ENCODE measurements at regions not wholly inside any gene's neighbourhood (a gene's known extent, or its start where the extent isn't known, plus 50 kb on each side); places are given as distances from the start of the nearest gene placed in this dataset.

DNA sequence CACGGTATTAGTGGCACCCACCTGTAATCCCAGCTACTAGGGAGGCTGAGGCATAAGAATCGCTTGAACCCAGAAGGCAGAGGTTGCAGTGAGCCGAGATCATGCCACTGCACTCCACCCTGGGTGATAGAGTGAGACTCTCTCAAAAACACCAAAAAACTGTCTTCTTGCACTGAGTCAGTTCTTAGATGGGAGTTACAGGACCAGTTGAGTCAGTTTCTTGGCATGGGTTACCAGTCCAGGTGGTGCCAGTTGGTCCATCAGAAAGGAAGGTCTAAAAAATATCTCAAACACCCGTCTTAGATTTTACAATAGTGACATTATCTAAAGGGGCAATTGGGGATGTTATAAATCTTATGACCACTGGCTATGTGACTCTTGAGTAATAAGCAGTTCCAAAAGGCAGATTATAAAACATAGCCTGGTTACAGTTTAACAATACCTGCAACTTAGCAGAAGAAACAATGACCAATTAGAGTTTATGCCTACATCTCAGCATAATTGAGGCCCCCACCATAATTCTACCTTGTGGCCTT is 206.9 kb upstream of the FGGY start:
- H3K56ac ChIP-seq (ENCODE audit: low read length) = no peak overlapping the region
- no peak for DNase-seq
- H3K36me3 ChIP-seq (ENCODE audit: control insufficient read depth, insufficient read depth, low read length) = no peaks in the 10 kb centered on the region
- H4K8ac ChIP-seq (ENCODE audit: low read depth, low read length) = no peak overlapping the region
- H4K5ac ChIP-seq (ENCODE audit: low read length) = no peak overlapping the region
- no peak overlapping the region for H2AK5ac ChIP-seq (ENCODE audit: low read length)
- no peak overlapping the region for H2BK5ac ChIP-seq (ENCODE audit: low read length)
- H3K4me1 ChIP-seq (ENCODE audit: control insufficient read depth, low read depth, low read length) = peaks cover 4% of the 10 kb centered on the region
- no peak overlapping the region for H3K4ac ChIP-seq (ENCODE audit: low read depth, low read length)
- no peak overlapping the region for H3K23ac ChIP-seq (ENCODE audit: low read length)
- H3K9ac ChIP-seq (ENCODE audit: low read length) = no peak overlapping the region
- no peak overlapping the region for H3K27ac ChIP-seq (ENCODE audit: low read depth, low read length)
- no peak overlapping the region for H3K4me2 ChIP-seq (ENCODE audit: low read length)
- no peaks in the 10 kb centered on the region for H3K79me2 ChIP-seq (ENCODE audit: control insufficient read depth, insufficient read depth, low read length)
- no CpG with 5 or more reads among the region's 4 CpGs for WGBS (ENCODE audit: extremely low coverage, insufficient coverage, low lambda C conversion rate)
- no peak overlapping the region for H3K4me3 ChIP-seq (ENCODE audit: low read length)
- no peak overlapping the region for H3K18ac ChIP-seq (ENCODE audit: low read length)
- no peak overlapping the region for H2BK120ac ChIP-seq (ENCODE audit: low read depth, low read length)
- H2BK15ac ChIP-seq (replicated peaks; ENCODE audit: low read depth) = no peak overlapping the region
- H3K27me3 ChIP-seq (ENCODE audit: insufficient read depth, low read length, poor library complexity) = no peaks in the 10 kb centered on the region
- H3K79me1 ChIP-seq (ENCODE audit: low read length) = no peaks in the 10 kb centered on the region

DNA sequence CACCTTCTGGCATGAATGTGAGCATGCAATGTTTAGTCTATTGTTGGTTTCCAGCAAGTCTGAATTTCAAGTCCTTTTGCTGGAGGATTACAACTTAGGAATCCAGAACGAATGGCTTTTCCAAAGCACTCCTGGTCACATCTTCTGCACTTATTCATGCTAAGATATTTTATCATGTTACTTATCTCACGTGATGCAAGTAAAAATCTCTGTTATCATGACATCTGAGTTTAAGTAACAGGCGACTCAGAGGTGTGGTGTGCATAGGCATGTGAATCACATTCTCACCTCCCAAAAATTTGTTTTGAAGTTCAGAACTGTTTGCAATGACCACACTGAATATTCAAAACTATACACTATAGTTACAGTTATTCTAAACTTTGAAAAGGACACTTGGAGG is 204.8 kb upstream of the FGGY start:
- H3K23ac ChIP-seq (ENCODE audit: low read length) = no peak overlapping the region
- no peaks in the 10 kb centered on the region for H3K36me3 ChIP-seq (ENCODE audit: control insufficient read depth, insufficient read depth, low read length)
- no peak overlapping the region for H4K8ac ChIP-seq (ENCODE audit: low read depth, low read length)
- no peak for DNase-seq
- no peaks in the 10 kb centered on the region for H3K79me1 ChIP-seq (ENCODE audit: low read length)
- H3K18ac ChIP-seq (ENCODE audit: low read length) = no peak overlapping the region
- H3K4me1 ChIP-seq (ENCODE audit: control insufficient read depth, low read depth, low read length) = peaks cover 4% of the 10 kb centered on the region
- no peak overlapping the region for H3K4me3 ChIP-seq (ENCODE audit: low read length)
- H2AK5ac ChIP-seq (ENCODE audit: low read length) = no peak overlapping the region
- no CpG with 5 or more reads among the region's 3 CpGs for WGBS (ENCODE audit: extremely low coverage, insufficient coverage, low lambda C conversion rate)
- H2BK15ac ChIP-seq (replicated peaks; ENCODE audit: low read depth) = no peak overlapping the region
- H2BK5ac ChIP-seq (ENCODE audit: low read length) = no peak overlapping the region
- no peak overlapping the region for H3K4me2 ChIP-seq (ENCODE audit: low read length)
- H3K27me3 ChIP-seq (ENCODE audit: insufficient read depth, low read length, poor library complexity) = no peaks in the 10 kb centered on the region
- H3K9ac ChIP-seq (ENCODE audit: low read length) = no peak overlapping the region
- H3K79me2 ChIP-seq (ENCODE audit: control insufficient read depth, insufficient read depth, low read length) = no peaks in the 10 kb centered on the region
- H3K56ac ChIP-seq (ENCODE audit: low read length) = no peak overlapping the region
- H3K4ac ChIP-seq (ENCODE audit: low read depth, low read length) = no peak overlapping the region
- H2BK120ac ChIP-seq (ENCODE audit: low read depth, low read length) = no peak overlapping the region
- H3K27ac ChIP-seq (ENCODE audit: low read depth, low read length) = no peak overlapping the region
- H4K5ac ChIP-seq (ENCODE audit: low read length) = no peak overlapping the region

DNA sequence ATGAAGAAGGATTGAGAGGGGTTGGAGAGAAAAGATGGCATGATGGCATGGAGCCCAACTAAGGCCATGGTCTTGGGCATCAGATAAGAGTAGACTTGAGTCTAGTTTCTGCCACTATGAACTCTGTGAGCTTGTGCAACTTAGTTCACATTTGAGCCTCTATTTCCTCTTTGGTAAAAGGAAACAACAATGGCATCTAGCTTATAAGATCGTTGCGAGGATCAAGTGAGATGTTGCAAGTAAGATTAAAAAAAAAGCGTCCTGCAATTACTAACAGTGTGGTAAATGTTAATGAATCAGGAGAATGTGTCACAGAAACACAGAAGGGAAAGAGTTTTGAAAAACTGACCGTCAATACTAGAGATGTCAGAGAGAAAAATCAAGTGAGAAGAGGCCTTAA is 202.9 kb upstream of the FGGY start:
- H4K8ac ChIP-seq (ENCODE audit: low read depth, low read length) = no peak overlapping the region
- no peak overlapping the region for H3K4me3 ChIP-seq (ENCODE audit: low read length)
- H3K27me3 ChIP-seq (ENCODE audit: insufficient read depth, low read length, poor library complexity) = no peaks in the 10 kb centered on the region
- no peak overlapping the region for H4K5ac ChIP-seq (ENCODE audit: low read length)
- H2BK120ac ChIP-seq (ENCODE audit: low read depth, low read length) = no peak overlapping the region
- no peak overlapping the region for H3K56ac ChIP-seq (ENCODE audit: low read length)
- H3K18ac ChIP-seq (ENCODE audit: low read length) = no peak overlapping the region
- DNase-seq = no peak
- no peaks in the 10 kb centered on the region for H3K79me2 ChIP-seq (ENCODE audit: control insufficient read depth, insufficient read depth, low read length)
- no peak overlapping the region for H3K4me2 ChIP-seq (ENCODE audit: low read length)
- H3K79me1 ChIP-seq (ENCODE audit: low read length) = no peaks in the 10 kb centered on the region
- no CpG with 5 or more reads among the region's 4 CpGs for WGBS (ENCODE audit: extremely low coverage, insufficient coverage, low lambda C conversion rate)
- H2BK15ac ChIP-seq (replicated peaks; ENCODE audit: low read depth) = no peak overlapping the region
- H3K36me3 ChIP-seq (ENCODE audit: control insufficient read depth, insufficient read depth, low read length) = no peaks in the 10 kb centered on the region
- H3K4me1 ChIP-seq (ENCODE audit: control insufficient read depth, low read depth, low read length) = peaks cover 4% of the 10 kb centered on the region
- no peak overlapping the region for H2AK5ac ChIP-seq (ENCODE audit: low read length)
- H3K9ac ChIP-seq (ENCODE audit: low read length) = no peak overlapping the region
- no peak overlapping the region for H3K27ac ChIP-seq (ENCODE audit: low read depth, low read length)
- no peak overlapping the region for H2BK5ac ChIP-seq (ENCODE audit: low read length)
- no peak overlapping the region for H3K23ac ChIP-seq (ENCODE audit: low read length)
- H3K4ac ChIP-seq (ENCODE audit: low read depth, low read length) = no peak overlapping the region

DNA sequence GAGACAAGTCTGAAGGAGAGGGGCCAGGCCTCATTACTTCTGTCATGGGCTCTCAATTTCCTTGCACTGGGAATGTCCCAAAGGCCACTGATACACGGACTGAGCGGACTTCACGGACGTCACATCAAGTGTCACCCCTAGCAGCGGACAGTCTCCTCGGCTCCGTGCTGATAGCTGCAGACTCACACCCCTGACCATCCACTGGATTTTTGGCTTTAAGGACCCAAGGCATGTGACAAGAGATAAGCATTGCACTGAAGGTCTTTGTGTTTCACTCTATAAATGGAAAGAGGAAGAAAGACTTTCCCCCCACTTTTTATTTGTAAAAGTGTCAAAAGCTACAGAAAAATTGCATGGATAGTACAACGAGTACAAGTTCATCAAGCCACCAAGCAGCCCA is 200.4 kb upstream of the FGGY start:
- Histone ChIP-seq H3K56ac (ENCODE audit: low read length) (no peak overlapping the region), H3K27me3 (ENCODE audit: insufficient read depth, low read length, poor library complexity) (no peaks in the 10 kb centered on the region), H3K4me3 (ENCODE audit: low read length) (no peak overlapping the region), H3K23ac (ENCODE audit: low read length) (no peak overlapping the region), H2BK15ac (replicated peaks; ENCODE audit: low read depth) (no peak overlapping the region), H2AK5ac (ENCODE audit: low read length) (no peak overlapping the region), H4K5ac (ENCODE audit: low read length) (no peak overlapping the region), H3K27ac (ENCODE audit: low read depth, low read length) (no peak overlapping the region), H2BK5ac (ENCODE audit: low read length) (no peak overlapping the region), H4K8ac (ENCODE audit: low read depth, low read length) (no peak overlapping the region), H3K79me1 (ENCODE audit: low read length) (no peaks in the 10 kb centered on the region), H3K18ac (ENCODE audit: low read length) (no peak overlapping the region), H3K4me1 (ENCODE audit: control insufficient read depth, low read depth, low read length) (peaks cover 2% of the 10 kb centered on the region), H3K4ac (ENCODE audit: low read depth, low read length) (no peak overlapping the region), H3K4me2 (ENCODE audit: low read length) (no peak overlapping the region), H3K79me2 (ENCODE audit: control insufficient read depth, insufficient read depth, low read length) (no peaks in the 10 kb centered on the region), H3K9ac (ENCODE audit: low read length) (no peak overlapping the region), H3K36me3 (ENCODE audit: control insufficient read depth, insufficient read depth, low read length) (no peaks in the 10 kb centered on the region), H2BK120ac (ENCODE audit: low read depth, low read length) (no peak overlapping the region)
- no peak for DNase-seq
- WGBS (ENCODE audit: extremely low coverage, insufficient coverage, low lambda C conversion rate) = no CpG with 5 or more reads among the region's 8 CpGs

DNA sequence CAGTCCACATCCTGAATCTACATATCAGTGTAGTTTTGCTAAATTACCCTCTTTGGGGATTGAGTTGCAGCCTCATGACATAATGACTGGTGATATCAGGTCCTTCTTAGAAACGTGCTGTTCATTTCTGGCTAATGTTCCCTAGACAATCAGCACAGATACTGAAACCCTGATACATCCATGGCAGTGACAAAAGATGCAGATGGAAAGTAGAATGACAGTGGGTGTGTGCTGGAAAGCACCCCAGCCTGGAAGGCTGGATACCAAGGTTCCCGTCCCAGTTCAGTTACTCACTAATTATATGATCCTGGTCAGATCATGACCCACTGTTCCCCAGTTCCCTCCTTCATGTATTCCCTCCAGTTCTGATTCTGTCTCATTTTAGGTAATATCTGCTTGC is 198.2 kb upstream of the FGGY start:
- no peak overlapping the region for H4K5ac ChIP-seq (ENCODE audit: low read length)
- H3K56ac ChIP-seq (ENCODE audit: low read length) = no peak overlapping the region
- H3K23ac ChIP-seq (ENCODE audit: low read length) = no peak overlapping the region
- H3K27me3 ChIP-seq (ENCODE audit: insufficient read depth, low read length, poor library complexity) = no peaks in the 10 kb centered on the region
- H2BK5ac ChIP-seq (ENCODE audit: low read length) = no peak overlapping the region
- no peak overlapping the region for H4K8ac ChIP-seq (ENCODE audit: low read depth, low read length)
- no peak overlapping the region for H2BK120ac ChIP-seq (ENCODE audit: low read depth, low read length)
- no peak overlapping the region for H3K4ac ChIP-seq (ENCODE audit: low read depth, low read length)
- no peak overlapping the region for H3K18ac ChIP-seq (ENCODE audit: low read length)
- peak overlapping the region; percentile 57 for H2BK15ac ChIP-seq (replicated peaks; ENCODE audit: low read depth)
- H3K79me1 ChIP-seq (ENCODE audit: low read length) = no peaks in the 10 kb centered on the region
- H3K4me3 ChIP-seq (ENCODE audit: low read length) = no peak overlapping the region
- WGBS (ENCODE audit: extremely low coverage, insufficient coverage, low lambda C conversion rate) = no CpG with 5 or more reads among the region's 2 CpGs
- H3K4me2 ChIP-seq (ENCODE audit: low read length) = no peak overlapping the region
- H3K9ac ChIP-seq (ENCODE audit: low read length) = no peak overlapping the region
- no peaks in the 10 kb centered on the region for H3K4me1 ChIP-seq (ENCODE audit: control insufficient read depth, low read depth, low read length)
- no peak overlapping the region for H3K27ac ChIP-seq (ENCODE audit: low read depth, low read length)
- no peak for DNase-seq
- no peaks in the 10 kb centered on the region for H3K79me2 ChIP-seq (ENCODE audit: control insufficient read depth, insufficient read depth, low read length)
- H2AK5ac ChIP-seq (ENCODE audit: low read length) = no peak overlapping the region
- H3K36me3 ChIP-seq (ENCODE audit: control insufficient read depth, insufficient read depth, low read length) = no peaks in the 10 kb centered on the region

DNA sequence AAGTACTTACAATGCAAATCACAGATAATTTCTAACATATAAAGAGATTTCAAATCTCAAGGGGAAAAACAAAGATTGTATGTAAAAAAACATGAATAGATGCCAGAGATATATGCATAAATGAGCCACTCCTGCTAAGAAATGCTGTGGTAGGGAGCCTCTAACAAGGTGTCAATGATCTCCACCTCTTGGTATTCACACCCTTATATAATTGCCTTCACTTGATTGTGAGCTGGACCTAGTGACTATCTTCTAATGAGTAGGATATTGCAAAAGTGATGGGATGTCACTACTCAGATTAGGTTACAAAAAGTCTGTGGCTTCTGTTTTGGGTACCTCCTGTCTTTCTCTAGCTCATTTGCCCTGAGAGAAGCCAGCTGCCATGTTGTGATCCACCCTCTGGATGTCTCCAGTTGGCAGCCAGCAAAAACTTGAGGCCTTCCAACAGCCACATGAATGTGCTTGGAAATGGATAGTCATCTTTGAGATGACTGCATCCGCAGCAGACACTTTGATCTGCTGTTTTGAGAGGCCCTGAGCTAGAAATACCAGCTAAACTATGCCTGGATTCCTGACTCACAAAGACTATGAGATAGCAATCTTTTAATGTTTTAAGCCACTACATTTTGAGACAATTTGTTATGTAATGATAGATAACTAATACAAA is 196.1 kb upstream of the FGGY start:
- WGBS (ENCODE audit: extremely low coverage, insufficient coverage, low lambda C conversion rate) = no CpG with 5 or more reads among the region's 1 CpG

More for the DNA sequence above, 196.1 kb upstream of the FGGY start:
- Histone ChIP-seq H3K4me3 (ENCODE audit: low read length) (no peak overlapping the region), H2AK5ac (ENCODE audit: low read length) (no peak overlapping the region), H3K36me3 (ENCODE audit: control insufficient read depth, insufficient read depth, low read length) (no peaks in the 10 kb centered on the region), H3K79me1 (ENCODE audit: low read length) (no peaks in the 10 kb centered on the region), H2BK15ac (replicated peaks; ENCODE audit: low read depth) (peak overlapping the region; percentile 8), H3K27ac (ENCODE audit: low read depth, low read length) (no peak overlapping the region), H2BK5ac (ENCODE audit: low read length) (no peak overlapping the region), H2BK120ac (ENCODE audit: low read depth, low read length) (no peak overlapping the region), H3K4me2 (ENCODE audit: low read length) (no peak overlapping the region), H4K8ac (ENCODE audit: low read depth, low read length) (no peak overlapping the region), H3K9ac (ENCODE audit: low read length) (no peak overlapping the region), H4K5ac (ENCODE audit: low read length) (no peak overlapping the region), H3K18ac (ENCODE audit: low read length) (no peak overlapping the region), H3K56ac (ENCODE audit: low read length) (no peak overlapping the region), H3K27me3 (ENCODE audit: insufficient read depth, low read length, poor library complexity) (no peaks in the 10 kb centered on the region), H3K23ac (ENCODE audit: low read length) (no peak overlapping the region), H3K4me1 (ENCODE audit: control insufficient read depth, low read depth, low read length) (no peaks in the 10 kb centered on the region), H3K4ac (ENCODE audit: low read depth, low read length) (no peak overlapping the region), H3K79me2 (ENCODE audit: control insufficient read depth, insufficient read depth, low read length) (no peaks in the 10 kb centered on the region)
- peak; percentile 85 for DNase-seq

Measured in mesendoderm (in vitro differentiated cells).